ENCODE measurements at regions not wholly inside any gene's neighbourhood (a gene's known extent, or its start where the extent isn't known, plus 50 kb on each side); places are given as distances from the start of the nearest gene placed in this dataset.

DNA sequence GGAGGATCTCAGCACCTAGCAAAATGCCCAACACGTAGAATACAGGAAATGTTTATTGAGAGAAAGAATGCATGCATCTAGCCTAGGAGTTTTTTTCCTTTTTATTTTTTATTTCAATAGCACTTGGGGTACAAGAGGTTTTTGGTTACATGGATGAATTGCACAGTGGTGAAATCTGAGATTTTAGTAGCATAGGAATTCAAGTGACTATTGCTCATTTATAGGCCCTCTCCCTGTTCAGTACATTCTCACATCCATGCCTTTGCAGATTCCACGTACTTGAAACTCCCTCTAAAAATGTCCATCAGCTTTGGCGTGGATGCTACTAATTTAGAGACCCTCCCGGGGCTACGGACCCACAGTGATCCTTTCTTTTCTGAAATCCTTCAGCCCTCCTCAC lies 61.7 kb upstream of the PIAS1 start:
- DNase-seq, result no peak

DNA sequence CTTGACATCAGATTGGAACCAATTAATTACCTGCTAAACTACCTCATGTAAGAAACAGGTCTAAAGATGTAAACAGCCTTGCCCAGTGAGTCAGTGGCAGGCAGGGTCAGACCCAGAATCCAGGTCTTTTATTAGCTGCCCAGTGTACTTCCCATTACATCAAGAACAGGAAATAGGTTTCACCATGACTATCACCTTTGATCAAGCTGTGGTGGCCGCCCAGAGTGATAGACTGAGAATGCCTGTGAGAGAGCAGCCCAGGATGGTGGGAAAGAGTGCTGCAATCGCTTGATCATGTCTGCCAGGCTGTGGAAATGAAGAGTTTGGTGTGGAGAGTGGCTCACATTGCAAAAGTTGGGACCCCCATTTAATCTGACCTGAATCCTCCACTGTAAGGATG lies 61.3 kb upstream of the PIAS1 start:
- no peak for DNase-seq

DNA sequence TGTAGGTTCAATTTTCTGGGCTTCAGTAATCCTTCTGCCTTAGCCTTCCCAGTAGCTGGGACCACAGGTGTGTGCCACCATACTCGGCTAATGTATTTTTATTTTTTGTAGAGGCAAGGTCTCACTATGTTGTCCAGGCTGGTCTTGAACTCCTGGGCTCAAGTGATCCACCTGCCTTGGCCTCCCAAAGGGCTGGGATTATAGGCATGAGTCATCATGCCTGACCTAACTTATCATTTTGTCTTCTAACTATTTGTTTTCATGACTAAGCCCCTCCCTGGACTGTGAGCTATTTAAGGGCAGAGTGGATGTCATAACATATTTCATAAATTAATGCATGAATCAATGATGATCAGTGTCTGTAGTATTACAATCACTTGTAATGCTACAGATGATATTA lies 56.1 kb upstream of the PIAS1 start:
- DNase-seq, result peak in 1 of 3 donors; percentile 37

DNA sequence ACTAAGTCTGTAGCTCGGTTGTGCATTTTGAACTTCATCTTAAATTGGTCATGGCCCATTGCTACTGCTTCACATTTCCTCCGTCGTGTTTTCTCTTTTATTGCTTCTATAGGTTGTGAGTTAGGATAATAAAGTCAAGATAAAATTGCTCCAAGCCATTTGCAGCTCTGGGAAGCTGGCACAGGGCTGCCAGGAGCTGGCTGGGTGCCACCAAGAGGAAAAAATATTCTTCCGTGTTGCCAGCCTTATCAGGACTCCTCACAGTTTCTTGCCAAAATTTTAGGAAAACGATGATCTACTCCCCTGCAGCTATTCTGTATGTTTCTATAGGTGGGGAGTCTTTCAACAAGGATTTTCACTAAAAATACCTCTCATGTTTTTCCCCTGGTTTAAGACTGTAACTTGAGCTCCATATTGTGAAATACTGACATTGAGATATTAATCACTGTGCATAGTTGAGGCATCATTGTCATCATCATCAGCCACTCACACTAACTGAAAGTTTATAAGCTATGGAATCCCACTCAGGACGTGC lies 55.4 kb upstream of the PIAS1 start:
- no peak for DNase-seq

DNA sequence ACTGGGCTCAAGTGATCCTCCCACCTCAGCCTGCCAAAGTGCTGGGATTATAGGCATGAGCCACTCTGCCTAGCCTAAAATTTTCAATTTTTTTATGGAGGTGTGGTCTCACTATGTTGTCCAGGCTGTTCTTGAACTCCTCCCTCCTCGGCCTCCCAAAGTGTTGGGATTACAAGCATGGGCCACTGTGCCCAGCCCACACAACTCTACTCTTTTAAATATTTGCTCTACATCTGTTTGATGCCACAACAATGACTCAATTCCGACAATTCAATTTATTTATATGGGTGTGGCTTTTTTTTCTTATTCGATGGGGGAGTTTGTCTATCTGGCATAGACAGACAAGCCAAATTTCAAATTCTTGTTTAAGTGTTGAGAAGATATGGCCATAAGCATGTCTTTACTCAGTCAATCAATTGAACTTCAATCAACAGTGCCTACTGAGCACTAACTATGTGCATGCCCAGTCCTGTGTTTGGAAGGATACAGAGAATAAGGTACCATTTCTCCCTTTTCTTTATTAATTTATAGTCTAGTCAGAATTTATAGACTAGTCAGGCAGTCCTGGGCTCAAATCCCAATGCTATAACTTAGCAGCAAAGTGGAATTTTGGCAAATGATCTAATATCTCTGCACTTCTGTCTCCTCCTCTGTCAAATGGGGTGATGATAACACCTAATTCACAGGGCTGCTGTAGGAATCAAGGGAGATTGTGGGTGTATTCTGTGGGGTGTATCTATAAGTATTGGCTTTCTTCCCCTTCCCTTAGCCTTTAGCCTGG lies 54.6 kb upstream of the PIAS1 start:
- no peak for DNase-seq

DNA sequence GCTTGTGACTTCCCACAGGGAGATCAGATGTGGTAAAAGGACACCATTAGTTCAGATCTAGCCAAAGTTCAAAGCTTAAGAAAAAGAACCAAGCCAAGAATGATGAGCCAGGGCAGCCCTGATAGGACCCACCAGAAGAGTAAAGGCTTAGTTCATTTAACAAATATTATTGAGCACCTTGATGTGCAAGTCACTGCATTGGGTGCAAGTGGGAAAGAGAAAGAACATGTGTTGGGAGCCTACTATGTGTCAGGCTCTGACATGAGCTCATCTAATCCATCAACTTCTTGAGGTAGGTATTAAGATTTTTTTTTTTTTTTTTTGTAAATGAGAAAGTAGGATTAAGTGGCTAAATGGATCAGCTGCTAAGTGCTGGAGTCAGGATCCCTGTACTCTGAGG lies 53.4 kb upstream of the PIAS1 start:
- DNase-seq, result no peak

DNA sequence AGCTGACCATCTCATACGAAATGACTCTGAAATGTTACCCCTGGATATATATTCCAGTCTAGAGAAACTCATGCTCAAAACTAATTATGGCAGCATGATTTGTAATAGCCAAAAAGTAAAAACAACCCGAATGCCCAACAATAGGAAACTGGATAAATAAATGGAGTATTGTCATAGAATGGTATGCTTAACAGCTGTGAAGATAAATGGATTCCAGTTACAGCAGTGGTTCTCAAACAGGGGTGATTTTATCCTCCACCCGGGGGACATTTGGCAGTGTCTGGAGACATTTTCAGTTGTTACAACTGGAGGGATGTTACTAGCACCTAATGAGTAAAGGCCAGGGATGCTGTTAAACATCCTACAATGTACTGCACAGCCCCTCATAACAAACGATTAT lies 52.3 kb upstream of the PIAS1 start:
- no peak for DNase-seq

DNA sequence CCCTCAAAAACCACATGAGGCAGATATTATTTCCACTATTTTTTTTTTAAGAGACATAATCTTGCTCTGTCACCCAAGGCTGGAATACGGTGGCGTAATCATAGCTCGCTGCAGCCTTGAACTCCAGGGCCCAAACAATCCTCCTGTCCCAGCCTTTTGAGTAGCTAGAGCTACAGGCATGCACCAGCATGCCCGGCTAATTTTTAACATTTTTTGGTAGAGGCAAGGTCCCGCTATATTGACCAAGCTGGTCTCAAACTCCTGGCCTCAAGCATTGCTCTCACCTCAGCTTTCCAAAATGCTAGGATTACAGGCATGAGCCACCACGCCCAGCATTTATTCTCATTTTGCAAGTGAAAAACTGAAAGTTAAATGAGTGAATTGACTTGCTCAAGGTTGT lies 50.8 kb upstream of the PIAS1 start:
- no peak for DNase-seq

All from suppressor macrophage treated with lipopolysaccharide for 1 hour (primary cell).